Heart left ventricle (tissue), 13 donors: ENCODE measurements at regions not wholly inside any gene's neighbourhood (a gene's known extent, or its start where the extent isn't known, plus 50 kb on each side); places are given as distances from the start of the nearest gene placed in this dataset.

Source experiments
- POLR2A ChIP-seq, 2 donors: fragments of 450-650 bp; IDR thresholded peaks; one replicate each; pipeline ENCODE4 v1.6.1; 2017; ENCODE audit warnings: antibody characterized with exemption in 2 of 2, mild to moderate bottlenecking in 2 of 2, moderate library complexity in 2 of 2
- TF ChIP-seq, protein P1 (sequence below), 12 donors: fragments of 200-600 bp; sonication (generic) in 4 of 12; IDR thresholded peaks; one replicate each; pipeline versions ENCODE4 v1.5.0 to v1.8.0; 2018 to 2022; ENCODE audit warnings: antibody characterized with exemption in 12 of 12, mild to moderate bottlenecking in 5 of 12
- donor health status: ischemic (EF 13 %, LVEDD 7.1; RV severe dilation, severe dysfunction).
- donor health status: DM: no; HTN: yes; CAD: no.
- donor health status: DM: no; HTN: no; CAD: no.
- donor health status: ischemic (EF 25% LVEDD 6.9; RV normal size, moderate dysfunction).
- donor health status: ischemic (EF 25% LVEDD 5.7; RV mildly dilated, moderate dysfunction).
- donor health status: ischemic (EF 35%, LVEDD 5.7; RV mildly dilated, moderate dysfunction).
- donor health status: nonischemic (EF 11% LVEDD 7.7; RV severe dilation, severe dysfunction).
- donor health status: DM: yes; HTN: yes; CAD: no.
- donor health status: PGD.
- donor health status: ischemic (EF 29% LVEDD 5.4; RV normal size, mild dysfunction).
- donor health status: nonischemic (EF 23%, LVEDD 6.1; RV moderate dilation, normal function).

DNA sequence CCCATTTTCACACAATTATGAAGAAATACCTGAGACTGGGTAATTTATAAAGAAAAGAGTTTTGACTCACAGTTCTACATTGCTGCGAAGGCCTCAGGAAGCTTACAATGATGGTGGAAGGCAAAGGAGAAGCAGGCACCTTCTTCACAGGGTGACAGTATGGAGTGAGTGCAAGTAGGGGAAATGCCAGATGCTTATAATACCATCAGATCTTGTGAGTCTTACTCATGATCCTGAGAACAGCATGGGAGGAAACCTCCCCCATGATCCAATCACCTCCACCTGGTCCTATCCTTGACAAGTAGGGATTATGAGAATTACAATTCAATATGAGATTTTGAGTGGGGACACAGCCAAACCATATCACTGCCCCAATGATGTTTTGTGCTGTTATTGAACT lies 189.3 kb upstream of the CRY1 start:
- TF ChIP-seq, protein P1, sequence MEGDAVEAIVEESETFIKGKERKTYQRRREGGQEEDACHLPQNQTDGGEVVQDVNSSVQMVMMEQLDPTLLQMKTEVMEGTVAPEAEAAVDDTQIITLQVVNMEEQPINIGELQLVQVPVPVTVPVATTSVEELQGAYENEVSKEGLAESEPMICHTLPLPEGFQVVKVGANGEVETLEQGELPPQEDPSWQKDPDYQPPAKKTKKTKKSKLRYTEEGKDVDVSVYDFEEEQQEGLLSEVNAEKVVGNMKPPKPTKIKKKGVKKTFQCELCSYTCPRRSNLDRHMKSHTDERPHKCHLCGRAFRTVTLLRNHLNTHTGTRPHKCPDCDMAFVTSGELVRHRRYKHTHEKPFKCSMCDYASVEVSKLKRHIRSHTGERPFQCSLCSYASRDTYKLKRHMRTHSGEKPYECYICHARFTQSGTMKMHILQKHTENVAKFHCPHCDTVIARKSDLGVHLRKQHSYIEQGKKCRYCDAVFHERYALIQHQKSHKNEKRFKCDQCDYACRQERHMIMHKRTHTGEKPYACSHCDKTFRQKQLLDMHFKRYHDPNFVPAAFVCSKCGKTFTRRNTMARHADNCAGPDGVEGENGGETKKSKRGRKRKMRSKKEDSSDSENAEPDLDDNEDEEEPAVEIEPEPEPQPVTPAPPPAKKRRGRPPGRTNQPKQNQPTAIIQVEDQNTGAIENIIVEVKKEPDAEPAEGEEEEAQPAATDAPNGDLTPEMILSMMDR (IDR thresholded peaks at IDR 0.05): no peak
- TF ChIP-seq POLR2A (IDR thresholded peaks at IDR 0.05): no peak
